ENCODE measurements at regions not wholly inside any gene's neighbourhood (a gene's known extent, or its start where the extent isn't known, plus 50 kb on each side); places are given as distances from the start of the nearest gene placed in this dataset.
"Not testable (repeated sequence)": the region's sequence is repeated elsewhere in the genome, so short reads cannot be mapped to it uniquely, and the experiment has no call there.

GRCh38 chr12:34404377-34405285 is 382.3 kb downstream of the ALG10 start:
- ATAC-seq (no peak), DNase-seq (peak; percentile 0 to 14)
- intact Hi-C loops (cut with DNase I, micrococcal nuclease) = no loop called here

GRCh38 chr12:34405286-34406227 is 383.3 kb downstream of the ALG10 start:
- DNase-seq (peak in 1 of 2 donors; percentile 5), ATAC-seq (no peak)
- intact Hi-C loops (cut with DNase I, micrococcal nuclease) = no loop called here

- peak; percentile 1 to 4 for DNase-seq
- intact Hi-C loops (cut with DNase I, micrococcal nuclease) = no loop called here
- no peak for ATAC-seq
Observed at GRCh38 chr12:34406228-34406995, 384.1 kb downstream of the ALG10 start.

GRCh38 chr12:34406996-34407300 is 384.7 kb downstream of the ALG10 start:
- DNase-seq (peak in 1 of 2 donors; percentile 8), ATAC-seq (no peak)
- intact Hi-C loops (cut with DNase I, micrococcal nuclease) = no loop called here

GRCh38 chr12:34407813-34408212 is 385.5 kb downstream of the ALG10 start:
- ATAC-seq = no peak
- DNase-seq = no peak
- intact Hi-C loops (cut with DNase I, micrococcal nuclease) = no loop called here

- ATAC-seq; intact Hi-C loops (cut with DNase I, micrococcal nuclease); DNase-seq: not testable (repeated sequence)
Observed at GRCh38 chr12:34431509-34431908, 409.2 kb downstream of the ALG10 start.

Measured in left colon (tissue), 2 donors.